SK-N-SH treated with all-trans-retinoic acid at 6 μM for 48 hours (cell line): ENCODE measurements at regions not wholly inside any gene's neighbourhood (a gene's known extent, or its start where the extent isn't known, plus 50 kb on each side); places are given as distances from the start of the nearest gene placed in this dataset.
"Not testable (repeated sequence)": the region's sequence is repeated elsewhere in the genome, so short reads cannot be mapped to it uniquely, and the experiment has no call there.

Experiments
- ATAC-seq: fragments of 200-7000 bp; cut with Tn5 transposase; 3 replicates; pipeline ENCODE4 v1.9.1; 2020; ENCODE audit warnings: mild to moderate bottlenecking, moderate library complexity
- BACH2 ChIP-seq: fragments of 250-450 bp; sonication (Bioruptor Pico); IDR thresholded peaks from 2 replicates; pipeline ENCODE4 v1.9.0; 2021; ENCODE audit warnings: mild to moderate bottlenecking, borderline replicate concordance
- CREB5 ChIP-seq: fragments of 250-450 bp; sonication (Bioruptor Pico); IDR thresholded peaks from 2 replicates; pipeline ENCODE4 v1.5.1; 2020; ENCODE audit warnings: low read depth, mild to moderate bottlenecking, moderate library complexity
- CSDC2 ChIP-seq: fragments of 250-450 bp; sonication (Bioruptor Pico); IDR thresholded peaks from 2 replicates; pipeline ENCODE4 v1.5.0; 2020; ENCODE audit warnings: mild to moderate bottlenecking, moderate library complexity
- ESRRG ChIP-seq: fragments of 250-450 bp; sonication (Bioruptor Pico); IDR thresholded peaks from 2 replicates; pipeline ENCODE4 v1.6.1; 2021; ENCODE audit warnings: mild to moderate bottlenecking
- ISL1 ChIP-seq: fragments of 250-450 bp; sonication (Bioruptor Pico); IDR thresholded peaks from 2 replicates; pipeline ENCODE4 v2.1.2; 2022; ENCODE audit warnings: mild to moderate bottlenecking, moderate library complexity
- OSR1 ChIP-seq: fragments of 250-450 bp; sonication (Bioruptor Pico); IDR thresholded peaks from 2 replicates; pipeline ENCODE4 v1.8.0; 2022; ENCODE audit warnings: moderate library complexity, mild to moderate bottlenecking, inconsistent platforms
- PPARA ChIP-seq: fragments of 250-450 bp; sonication (Bioruptor Pico); IDR thresholded peaks from 2 replicates; pipeline ENCODE4 v1.5.0; 2020; ENCODE audit warnings: mild to moderate bottlenecking, borderline replicate concordance
- RARB ChIP-seq: fragments of 250-450 bp; sonication (Bioruptor Pico); IDR thresholded peaks from 2 replicates; pipeline ENCODE4 v1.8.0; 2021; ENCODE audit warnings: mild to moderate bottlenecking, moderate library complexity
- SNAI2 ChIP-seq: fragments of 250-450 bp; sonication (Bioruptor Pico); IDR thresholded peaks from 2 replicates; pipeline ENCODE4 v1.5.0; 2020; ENCODE audit warnings: mild to moderate bottlenecking, moderate library complexity
- TCF4 ChIP-seq: fragments of 250-450 bp; sonication (Bioruptor Pico); IDR thresholded peaks from 2 replicates; pipeline ENCODE4 v1.8.0; 2021; ENCODE audit warnings: mild to moderate bottlenecking, moderate library complexity, borderline replicate concordance
- TSHZ2 ChIP-seq: fragments of 250-450 bp; sonication (Bioruptor Pico); IDR thresholded peaks from 2 replicates; pipeline ENCODE4 v1.5.0; 2020; ENCODE audit warnings: mild to moderate bottlenecking, moderate library complexity
- ZC3H10 ChIP-seq: fragments of 250-450 bp; sonication (Bioruptor Pico); IDR thresholded peaks from 2 replicates; pipeline ENCODE4 v1.5.1; 2021; ENCODE audit warnings: mild to moderate bottlenecking, moderate library complexity
- ZFP3 ChIP-seq: fragments of 250-450 bp; sonication (Bioruptor Pico); IDR thresholded peaks from 2 replicates; pipeline ENCODE4 v1.5.0; 2020; ENCODE audit warnings: mild to moderate bottlenecking, moderate library complexity
- ZFP30 ChIP-seq: fragments of 450-650 bp; formaldehyde crosslinking; IDR thresholded peaks from 2 replicates; pipeline ENCODE4 v1.5.0; 2022; ENCODE audit warnings: mild to moderate bottlenecking, moderate library complexity
- ZNF565 ChIP-seq: fragments of 450-650 bp; formaldehyde crosslinking; conservative IDR thresholded peaks from 2 replicates; pipeline ENCODE4 v1.5.0; 2020; ENCODE audit warnings: low read depth, mild to moderate bottlenecking, moderate library complexity
- ZNF70 ChIP-seq: fragments of 450-650 bp; formaldehyde crosslinking; IDR thresholded peaks from 2 replicates; pipeline ENCODE4 v1.5.0; 2020; ENCODE audit warnings: mild to moderate bottlenecking, moderate library complexity
- TF ChIP-seq, protein P1 (sequence below): fragments of 250-450 bp; sonication (Bioruptor Pico); IDR thresholded peaks from 2 replicates; pipeline ENCODE4 v1.8.0; 2021; ENCODE audit warnings: low read depth, mild to moderate bottlenecking, moderate library complexity, borderline replicate concordance
- TF ChIP-seq, protein P2 (sequence below): fragments of 250-450 bp; sonication (Bioruptor Pico); IDR thresholded peaks from 2 replicates; pipeline ENCODE4 v1.5.1; 2021; ENCODE audit warnings: mild to moderate bottlenecking, moderate library complexity

DNA sequence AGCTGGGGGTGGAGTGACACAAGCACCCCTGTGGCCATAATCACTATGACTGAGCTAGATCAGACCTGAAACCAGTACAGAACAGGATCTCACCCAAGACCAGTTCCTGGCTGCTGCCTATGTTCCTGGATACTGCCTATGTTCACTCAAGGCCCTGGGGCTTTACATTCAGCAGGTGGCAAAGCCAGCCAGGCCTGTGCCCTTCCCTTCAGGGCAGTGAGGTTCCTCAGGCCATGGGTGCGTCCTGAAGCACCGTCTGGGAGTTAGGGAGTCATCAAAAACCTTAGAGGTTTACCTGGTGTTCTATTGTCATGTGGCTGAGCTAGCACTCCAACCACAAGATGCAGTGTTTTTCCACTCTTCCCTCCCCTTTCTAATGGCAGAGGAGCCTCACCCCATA is 419.8 kb downstream of the TMEM232 start:
- no peak for TF ChIP-seq TSHZ2
- no peak for TF ChIP-seq RARB (CRISPR knock-in tag)
- TF ChIP-seq, protein P1, sequence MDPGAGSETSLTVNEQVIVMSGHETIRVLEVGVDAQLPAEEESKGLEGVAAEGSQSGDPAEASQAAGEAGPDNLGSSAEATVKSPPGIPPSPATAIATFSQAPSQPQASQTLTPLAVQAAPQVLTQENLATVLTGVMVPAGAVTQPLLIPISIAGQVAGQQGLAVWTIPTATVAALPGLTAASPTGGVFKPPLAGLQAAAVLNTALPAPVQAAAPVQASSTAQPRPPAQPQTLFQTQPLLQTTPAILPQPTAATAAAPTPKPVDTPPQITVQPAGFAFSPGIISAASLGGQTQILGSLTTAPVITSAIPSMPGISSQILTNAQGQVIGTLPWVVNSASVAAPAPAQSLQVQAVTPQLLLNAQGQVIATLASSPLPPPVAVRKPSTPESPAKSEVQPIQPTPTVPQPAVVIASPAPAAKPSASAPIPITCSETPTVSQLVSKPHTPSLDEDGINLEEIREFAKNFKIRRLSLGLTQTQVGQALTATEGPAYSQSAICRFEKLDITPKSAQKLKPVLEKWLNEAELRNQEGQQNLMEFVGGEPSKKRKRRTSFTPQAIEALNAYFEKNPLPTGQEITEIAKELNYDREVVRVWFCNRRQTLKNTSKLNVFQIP, result no peak
- no peak for ATAC-seq

DNA sequence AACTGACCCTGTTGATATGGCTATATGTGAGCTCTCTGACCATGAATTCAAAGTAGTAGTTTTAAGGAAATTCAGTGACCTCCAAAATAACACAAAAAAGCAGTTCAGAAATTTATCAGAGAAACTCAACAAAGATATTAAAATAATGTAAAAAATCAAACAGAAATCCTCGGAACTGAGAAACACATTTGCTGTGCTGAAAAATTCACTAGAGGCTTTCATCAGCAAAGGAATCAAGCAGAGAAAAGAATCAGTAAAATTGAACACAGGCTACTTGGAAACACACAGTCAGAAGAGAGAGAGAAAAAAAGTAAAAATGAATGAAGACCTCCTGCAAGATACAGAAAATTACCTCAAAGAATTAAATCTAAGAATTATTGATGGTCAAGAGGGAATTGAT is 417.2 kb downstream of the TMEM232 start:
- TF ChIP-seq TSHZ2 (no peak), CSDC2 (CRISPR knock-in tag) (no peak), ISL1 (no peak), ZNF565 (no peak), ESRRG (CRISPR knock-in tag) (no peak), TCF4 (no peak), RARB (CRISPR knock-in tag) (no peak), ZC3H10 (CRISPR knock-in tag) (no peak), SNAI2 (CRISPR knock-in tag) (no peak), CREB5 (CRISPR knock-in tag) (no peak), ZFP30 (CRISPR knock-in tag) (no peak), ZNF70 (CRISPR knock-in tag) (no peak)
- TF ChIP-seq, protein P1, result no peak
- TF ChIP-seq, protein P2, sequence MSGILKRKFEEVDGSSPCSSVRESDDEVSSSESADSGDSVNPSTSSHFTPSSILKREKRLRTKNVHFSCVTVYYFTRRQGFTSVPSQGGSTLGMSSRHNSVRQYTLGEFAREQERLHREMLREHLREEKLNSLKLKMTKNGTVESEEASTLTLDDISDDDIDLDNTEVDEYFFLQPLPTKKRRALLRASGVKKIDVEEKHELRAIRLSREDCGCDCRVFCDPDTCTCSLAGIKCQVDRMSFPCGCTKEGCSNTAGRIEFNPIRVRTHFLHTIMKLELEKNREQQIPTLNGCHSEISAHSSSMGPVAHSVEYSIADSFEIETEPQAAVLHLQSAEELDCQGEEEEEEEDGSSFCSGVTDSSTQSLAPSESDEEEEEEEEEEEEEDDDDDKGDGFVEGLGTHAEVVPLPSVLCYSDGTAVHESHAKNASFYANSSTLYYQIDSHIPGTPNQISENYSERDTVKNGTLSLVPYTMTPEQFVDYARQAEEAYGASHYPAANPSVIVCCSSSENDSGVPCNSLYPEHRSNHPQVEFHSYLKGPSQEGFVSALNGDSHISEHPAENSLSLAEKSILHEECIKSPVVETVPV (CRISPR knock-in tag), result no peak
- no peak for ATAC-seq

GRCh38 chr5:110316566-110316965 is 409.9 kb downstream of the TMEM232 start:
- not testable (repeated sequence) for ATAC-seq

GRCh38 chr5:110321117-110321516 is 405.4 kb downstream of the TMEM232 start:
- no peak for TF ChIP-seq PPARA
- no peak for TF ChIP-seq RARB (CRISPR knock-in tag)
- TF ChIP-seq OSR1, result no peak
- TF ChIP-seq ZFP3 (CRISPR knock-in tag), result no peak
- TF ChIP-seq ISL1, result no peak
- no peak for TF ChIP-seq ZFP30 (CRISPR knock-in tag)
- TF ChIP-seq, protein P1, result no peak
- no peak for TF ChIP-seq ZNF70 (CRISPR knock-in tag)
- no peak for TF ChIP-seq SNAI2 (CRISPR knock-in tag)
- TF ChIP-seq, protein P2 (CRISPR knock-in tag), result no peak
- TF ChIP-seq ZC3H10 (CRISPR knock-in tag), result no peak
- TF ChIP-seq BACH2 (CRISPR knock-in tag), result no peak
- TF ChIP-seq ESRRG (CRISPR knock-in tag), result no peak
- TF ChIP-seq CSDC2 (CRISPR knock-in tag), result no peak
- ATAC-seq, result peak; percentile 64
